ENCODE measurements at regions not wholly inside any gene's neighbourhood (a gene's known extent, or its start where the extent isn't known, plus 50 kb on each side); places are given as distances from the start of the nearest gene placed in this dataset.

- Histone ChIP-seq H3K4me3 (ENCODE audit: low read length) (no peak overlapping the region), H3K27me3 (ENCODE audit: insufficient read depth, low read length) (no peaks in the 10 kb centered on the region), H3K4me1 (ENCODE audit: insufficient read depth, low read length) (peaks cover 9% of the 10 kb centered on the region), H3K9ac (ENCODE audit: low read depth, low read length) (no peak overlapping the region), H3K9me3 (ENCODE audit: insufficient read depth, low read depth, low read length) (peaks cover 6% of the 10 kb centered on the region; the same call in 1 of the 2 replicates), H3K27ac (ENCODE audit: low read depth, low read length) (no peak overlapping the region), H3K36me3 (ENCODE audit: insufficient read depth, low read length) (no peaks in the 10 kb centered on the region)
- 92% methylated on average over 6 of the region's 7 CpGs for WGBS
These were observed 560.7 kb downstream of the STK39 start for GRCh38 chr2:167686691-167687090.

GRCh38 chr2:167681234-167682015 lies 566.0 kb downstream of the STK39 start:
- Histone ChIP-seq H3K9me3 (ENCODE audit: insufficient read depth, low read depth, low read length) (no peaks in the 10 kb centered on the region), H3K9ac (ENCODE audit: low read depth, low read length) (no peak overlapping the region), H3K36me3 (ENCODE audit: insufficient read depth, low read length) (no peaks in the 10 kb centered on the region), H3K27me3 (ENCODE audit: insufficient read depth, low read length) (no peaks in the 10 kb centered on the region), H3K27ac (ENCODE audit: low read depth, low read length) (no peak overlapping the region), H3K4me1 (ENCODE audit: insufficient read depth, low read length) (peaks cover 32% of the 10 kb centered on the region), H3K4me3 (ENCODE audit: low read length) (no peak overlapping the region)
- 91% methylated on average over 5 of the region's 6 CpGs for WGBS

GRCh38 chr2:167678158-167678557 lies 569.2 kb downstream of the STK39 start:
- Histone ChIP-seq H3K4me1 (ENCODE audit: insufficient read depth, low read length) (peaks cover 32% of the 10 kb centered on the region), H3K36me3 (ENCODE audit: insufficient read depth, low read length) (no peaks in the 10 kb centered on the region), H3K4me3 (ENCODE audit: low read length) (no peak overlapping the region), H3K27ac (ENCODE audit: low read depth, low read length) (no peak overlapping the region), H3K9me3 (ENCODE audit: insufficient read depth, low read depth, low read length) (no peaks in the 10 kb centered on the region), H3K9ac (ENCODE audit: low read depth, low read length) (no peak overlapping the region), H3K27me3 (ENCODE audit: insufficient read depth, low read length) (no peaks in the 10 kb centered on the region)
- 92% methylated on average over 3 of the region's 3 CpGs for WGBS

GRCh38 chr2:167675906-167676305 lies 571.5 kb downstream of the STK39 start:
- H3K36me3 ChIP-seq (ENCODE audit: insufficient read depth, low read length), result no peaks in the 10 kb centered on the region
- H3K9ac ChIP-seq (ENCODE audit: low read depth, low read length), result no peak overlapping the region
- WGBS, result 91% methylated on average over 6 of the region's 6 CpGs

DNA sequence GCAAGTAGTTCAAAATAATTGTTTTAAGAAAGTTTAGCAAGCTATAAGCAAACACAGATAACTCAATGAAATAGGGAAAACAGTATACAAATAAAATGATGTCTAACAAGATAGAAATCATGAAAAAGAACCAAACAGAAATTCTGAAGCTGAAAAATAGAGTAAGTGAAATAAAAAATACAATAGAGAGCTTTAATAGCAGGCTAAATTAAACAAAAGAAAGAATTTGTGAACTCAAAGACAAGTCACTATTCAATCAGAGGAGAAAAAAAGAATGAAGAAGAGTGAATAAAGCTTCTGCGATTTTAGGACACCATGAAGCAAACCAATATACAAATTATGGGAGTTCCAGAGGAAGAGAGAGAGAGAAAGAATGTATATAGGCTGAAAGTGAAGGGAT lies 576.8 kb downstream of the STK39 start:
- Histone ChIP-seq H3K9ac (ENCODE audit: low read depth, low read length) (no peak overlapping the region), H3K27ac (ENCODE audit: low read depth, low read length) (no peak overlapping the region), H3K27me3 (ENCODE audit: insufficient read depth, low read length) (no peaks in the 10 kb centered on the region), H3K4me3 (ENCODE audit: low read length) (no peak overlapping the region), H3K4me1 (ENCODE audit: insufficient read depth, low read length) (no peaks in the 10 kb centered on the region), H3K9me3 (ENCODE audit: insufficient read depth, low read depth, low read length) (peaks cover 19% of the 10 kb centered on the region; the same call in 1 of the 2 replicates), H3K36me3 (ENCODE audit: insufficient read depth, low read length) (no peaks in the 10 kb centered on the region)
- WGBS, result no CpG with 5 or more reads among the region's 1 CpG

More at GRCh38 chr2:167675906-167676305, 571.5 kb downstream of the STK39 start:
- H3K27me3 ChIP-seq (ENCODE audit: insufficient read depth, low read length), result no peaks in the 10 kb centered on the region
- H3K9me3 ChIP-seq (ENCODE audit: insufficient read depth, low read depth, low read length), result 0 out of 2 replicates have a peak, but pooled peaks cover under 1% of the 10 kb centered on the region
- peaks cover 16% of the 10 kb centered on the region for H3K4me1 ChIP-seq (ENCODE audit: insufficient read depth, low read length)
- H3K27ac ChIP-seq (ENCODE audit: low read depth, low read length), result no peak overlapping the region
- no peak overlapping the region for H3K4me3 ChIP-seq (ENCODE audit: low read length)

GRCh38 chr2:167653131-167653530 lies 594.3 kb downstream of the STK39 start:
- H3K4me1 ChIP-seq (ENCODE audit: insufficient read depth, low read length), result peaks cover 9% of the 10 kb centered on the region; the same call in 1 of the 2 replicates
- H3K9me3 ChIP-seq (ENCODE audit: insufficient read depth, low read depth, low read length), result no peaks in the 10 kb centered on the region
- H3K9ac ChIP-seq (ENCODE audit: low read depth, low read length), result no peak overlapping the region
- 0 out of 2 replicates have a peak, but pooled peaks cover 8% of the 10 kb centered on the region for H3K36me3 ChIP-seq (ENCODE audit: insufficient read depth, low read length)
- no peak overlapping the region for H3K4me3 ChIP-seq (ENCODE audit: low read length)
- H3K27ac ChIP-seq (ENCODE audit: low read depth, low read length), result no peak overlapping the region
- whole genome bisulfite sequencing, result 100% methylated on average over 4 of the region's 4 CpGs
- no peaks in the 10 kb centered on the region for H3K27me3 ChIP-seq (ENCODE audit: insufficient read depth, low read length)

GRCh38 chr2:167652401-167652800 lies 595.0 kb downstream of the STK39 start:
- no peak overlapping the region for H3K9ac ChIP-seq (ENCODE audit: low read depth, low read length)
- peaks cover 9% of the 10 kb centered on the region; the same call in 1 of the 2 replicates for H3K4me1 ChIP-seq (ENCODE audit: insufficient read depth, low read length)
- H3K36me3 ChIP-seq (ENCODE audit: insufficient read depth, low read length), result 0 out of 2 replicates have a peak, but pooled peaks cover 10% of the 10 kb centered on the region
- no peak overlapping the region for H3K27ac ChIP-seq (ENCODE audit: low read depth, low read length)
- H3K4me3 ChIP-seq (ENCODE audit: low read length), result no peak overlapping the region
- H3K27me3 ChIP-seq (ENCODE audit: insufficient read depth, low read length), result no peaks in the 10 kb centered on the region
- H3K9me3 ChIP-seq (ENCODE audit: insufficient read depth, low read depth, low read length), result no peaks in the 10 kb centered on the region

DNA sequence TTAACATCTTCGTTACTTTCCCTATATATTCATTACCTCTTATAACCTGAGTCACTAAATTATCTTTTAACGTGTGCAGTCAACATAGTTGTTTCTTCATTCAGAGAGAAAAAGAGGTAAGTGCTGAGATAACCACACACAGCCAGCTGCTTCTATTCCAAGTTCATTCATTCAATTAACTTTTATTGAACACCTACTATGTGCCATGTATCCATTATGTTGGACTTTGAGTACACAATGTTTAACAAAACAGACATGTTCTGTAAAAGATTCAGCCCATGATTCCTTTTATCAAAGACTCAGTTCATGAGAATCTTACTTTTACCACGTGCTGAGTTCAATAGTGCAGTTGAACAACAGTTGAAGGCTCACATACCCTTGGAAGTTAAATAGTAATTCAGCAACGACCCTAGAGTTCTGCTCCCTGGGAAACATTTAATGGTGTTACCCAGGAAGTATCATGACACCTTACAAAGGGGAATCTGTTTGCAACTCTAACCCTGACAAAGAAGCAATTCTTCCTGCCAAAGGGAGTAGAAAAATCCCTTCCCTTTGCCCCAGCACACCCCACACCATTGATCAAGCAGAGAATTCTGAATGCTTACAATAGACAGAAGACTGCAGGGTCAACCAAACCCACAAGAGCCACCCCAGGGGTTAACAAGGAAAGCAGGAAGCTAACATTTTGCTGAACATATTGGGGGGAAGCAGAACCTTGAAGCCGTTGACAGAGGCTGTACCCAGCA lies 595.8 kb downstream of the STK39 start:
- Histone ChIP-seq H3K36me3 (ENCODE audit: insufficient read depth, low read length) (0 out of 2 replicates have a peak, but pooled peaks cover 10% of the 10 kb centered on the region), H3K27me3 (ENCODE audit: insufficient read depth, low read length) (no peaks in the 10 kb centered on the region), H3K4me3 (ENCODE audit: low read length) (no peak overlapping the region), H3K4me1 (ENCODE audit: insufficient read depth, low read length) (peaks cover 9% of the 10 kb centered on the region; the same call in 1 of the 2 replicates), H3K9ac (ENCODE audit: low read depth, low read length) (no peak overlapping the region), H3K9me3 (ENCODE audit: insufficient read depth, low read depth, low read length) (no peaks in the 10 kb centered on the region), H3K27ac (ENCODE audit: low read depth, low read length) (no peak overlapping the region)
- WGBS, result 87% methylated on average over 5 of the region's 5 CpGs

GRCh38 chr2:167646557-167646956 lies 600.8 kb downstream of the STK39 start:
- no peaks in the 10 kb centered on the region for H3K27me3 ChIP-seq (ENCODE audit: insufficient read depth, low read length)
- no peak overlapping the region for H3K27ac ChIP-seq (ENCODE audit: low read depth, low read length)
- 0 out of 2 replicates have a peak, but pooled peaks cover 10% of the 10 kb centered on the region for H3K36me3 ChIP-seq (ENCODE audit: insufficient read depth, low read length)
- 97% methylated on average over 1 of the region's 2 CpGs for WGBS
- no peak overlapping the region for H3K9ac ChIP-seq (ENCODE audit: low read depth, low read length)
- no peaks in the 10 kb centered on the region for H3K9me3 ChIP-seq (ENCODE audit: insufficient read depth, low read depth, low read length)
- H3K4me3 ChIP-seq (ENCODE audit: low read length), result no peak overlapping the region
- H3K4me1 ChIP-seq (ENCODE audit: insufficient read depth, low read length), result peaks cover 3% of the 10 kb centered on the region; the same call in 1 of the 2 replicates

- H3K27me3 ChIP-seq (ENCODE audit: insufficient read depth, low read length), result no peaks in the 10 kb centered on the region
- no peak overlapping the region for H3K4me3 ChIP-seq (ENCODE audit: low read length)
- no peak overlapping the region for H3K27ac ChIP-seq (ENCODE audit: low read depth, low read length)
- no peaks in the 10 kb centered on the region for H3K9me3 ChIP-seq (ENCODE audit: insufficient read depth, low read depth, low read length)
- WGBS, result no CpG with 5 or more reads among the region's 1 CpG
- no peaks in the 10 kb centered on the region for H3K36me3 ChIP-seq (ENCODE audit: insufficient read depth, low read length)
- H3K4me1 ChIP-seq (ENCODE audit: insufficient read depth, low read length), result no peaks in the 10 kb centered on the region
- no peak overlapping the region for H3K9ac ChIP-seq (ENCODE audit: low read depth, low read length)
These were observed 607.3 kb downstream of the STK39 start for GRCh38 chr2:167640096-167640495.

- Histone ChIP-seq H3K4me3 (ENCODE audit: low read length) (no peak overlapping the region), H3K27me3 (ENCODE audit: insufficient read depth, low read length) (no peaks in the 10 kb centered on the region), H3K9me3 (ENCODE audit: insufficient read depth, low read depth, low read length) (no peaks in the 10 kb centered on the region), H3K36me3 (ENCODE audit: insufficient read depth, low read length) (no peaks in the 10 kb centered on the region), H3K27ac (ENCODE audit: low read depth, low read length) (no peak overlapping the region), H3K4me1 (ENCODE audit: insufficient read depth, low read length) (no peaks in the 10 kb centered on the region), H3K9ac (ENCODE audit: low read depth, low read length) (no peak overlapping the region)
These were observed 609.7 kb downstream of the STK39 start for GRCh38 chr2:167637741-167638140.

Data from HUES64 (cell line).